ENCODE measurements at regions not wholly inside any gene's neighbourhood (a gene's known extent, or its start where the extent isn't known, plus 50 kb on each side); places are given as distances from the start of the nearest gene placed in this dataset.

GRCh38 chr2:134146161-134146560, 107.7 kb upstream of the MGAT5 start:
- no peak overlapping the region for H3K4me3 ChIP-seq (ENCODE audit: low read depth, low read length)
- ChIA-PET POLR2A (no interaction called here), CTCF (interaction anchor here (1.2 to 1.4 kb wide), 2 partner anchors 28 to 99 kb away, joined by 3 to 4 read pairs; no protein-coding TSS in a partner anchor)
- no peak for DNase-seq (ENCODE audit: low read depth, low spot score)
- no peak for TF ChIP-seq CTCF (IDR thresholded peaks at IDR 0.05; ENCODE audit: insufficient read depth, low read length, missing control alignments)

- ChIA-PET CTCF (interaction anchor here (1.2 to 1.4 kb wide), 2 partner anchors 28 to 99 kb away, joined by 3 to 4 read pairs; no protein-coding TSS in a partner anchor), POLR2A (no interaction called here)
- H3K4me3 ChIP-seq (ENCODE audit: low read depth, low read length) = no peak overlapping the region; the same call in 1 of the 2 replicates
- TF ChIP-seq CTCF (IDR thresholded peaks at IDR 0.05; ENCODE audit: insufficient read depth, low read length, missing control alignments) = no peak
- DNase-seq (ENCODE audit: low read depth, low spot score) = peak; percentile 51
These were observed 107.3 kb upstream of the MGAT5 start for GRCh38 chr2:134146620-134147019.

GRCh38 chr2:134148172-134148571, 105.7 kb upstream of the MGAT5 start:
- no peak overlapping the region for H3K4me3 ChIP-seq (ENCODE audit: low read depth, low read length)
- no peak for TF ChIP-seq CTCF (IDR thresholded peaks at IDR 0.05; ENCODE audit: insufficient read depth, low read length, missing control alignments)
- POLR2A ChIA-PET = no interaction called here
- CTCF ChIA-PET = interaction anchor here (1.1 to 1.4 kb wide), 2 partner anchors 14 to 30 kb away, joined by 3 to 4 read pairs; no protein-coding TSS in a partner anchor
- no peak for DNase-seq (ENCODE audit: low read depth, low spot score)

GRCh38 chr2:134148843-134149472, 104.9 kb upstream of the MGAT5 start:
- ChIA-PET CTCF (interaction anchor here (1.1 to 1.4 kb wide), 4 partner anchors 9 to 30 kb away, joined by 3 to 4 read pairs (median 3); no protein-coding TSS in a partner anchor), POLR2A (no interaction called here)
- no peak for DNase-seq (ENCODE audit: low read depth, low spot score)
- TF ChIP-seq CTCF (IDR thresholded peaks at IDR 0.05; ENCODE audit: insufficient read depth, low read length, missing control alignments) = no peak
- no peak overlapping the region for H3K4me3 ChIP-seq (ENCODE audit: low read depth, low read length)

GRCh38 chr2:134149904-134150303, 104.0 kb upstream of the MGAT5 start:
- no peak overlapping the region for H3K4me3 ChIP-seq (ENCODE audit: low read depth, low read length)
- ChIA-PET POLR2A (no interaction called here), CTCF (interaction anchor here (1.1 kb wide), 1 partner anchor 16 kb away, joined by 3 read pairs; no protein-coding TSS in a partner anchor)
- DNase-seq (ENCODE audit: low read depth, low spot score) = no peak
- no peak for TF ChIP-seq CTCF (IDR thresholded peaks at IDR 0.05; ENCODE audit: insufficient read depth, low read length, missing control alignments)

- no peak for DNase-seq (ENCODE audit: low read depth, low spot score)
- TF ChIP-seq CTCF (IDR thresholded peaks at IDR 0.05; ENCODE audit: insufficient read depth, low read length, missing control alignments) = no peak
- ChIA-PET CTCF (no interaction called here), POLR2A (no interaction called here)
- H3K4me3 ChIP-seq (ENCODE audit: low read depth, low read length) = no peak overlapping the region
These were observed 103.1 kb upstream of the MGAT5 start for GRCh38 chr2:134150760-134151159.

Measured in AG04449 (cell line).